ENCODE measurements at regions not wholly inside any gene's neighbourhood (a gene's known extent, or its start where the extent isn't known, plus 50 kb on each side); places are given as distances from the start of the nearest gene placed in this dataset.

GRCh38 chr16:82236415-82236814 lies 66.4 kb upstream of the MPHOSPH6 start:
- no peak for DNase-seq

- no peak for DNase-seq
These were observed 62.8 kb upstream of the MPHOSPH6 start for GRCh38 chr16:82232806-82233205.

- DNase-seq: no peak
These were observed 61.2 kb upstream of the MPHOSPH6 start for GRCh38 chr16:82231008-82231787.

GRCh38 chr16:82229800-82230619 lies 60.0 kb upstream of the MPHOSPH6 start:
- DNase-seq: peak; percentile 44

GRCh38 chr16:82226327-82226726 lies 56.3 kb upstream of the MPHOSPH6 start:
- DNase-seq: no peak

GRCh38 chr16:82224821-82225220 lies 54.8 kb upstream of the MPHOSPH6 start:
- no peak for DNase-seq

- DNase-seq: no peak
These were observed 50.5 kb upstream of the MPHOSPH6 start for GRCh38 chr16:82220541-82220940.

All from right hindlimb (tissue), 1 donor.